SU-DHL-6 (cell line): ENCODE measurements at regions not wholly inside any gene's neighbourhood (a gene's known extent, or its start where the extent isn't known, plus 50 kb on each side); places are given as distances from the start of the nearest gene placed in this dataset.

Experiments used
- H2AFZ ChIP-seq: fragments of 200-600 bp; sonication (generic); 2 replicates; pipeline ENCODE4 v1.6.1; 2014; ENCODE audit warnings: low read depth, mild to moderate bottlenecking, moderate library complexity, mixed read lengths, antibody characterized with exemption, low read length; ENCODE audit not compliant: severe bottlenecking
- H3F3A ChIP-seq: fragments of 200-600 bp; shearing (Covaris generic); 2 replicates; pipeline ENCODE4 v1.6.0; 2016; ENCODE audit warnings: antibody characterized with exemption, mild to moderate bottlenecking; ENCODE audit not compliant: insufficient read depth
- H3K27ac ChIP-seq: fragments of 200-600 bp; sonication (generic); 2 replicates; pipeline ENCODE4 v1.5.1; 2016; ENCODE audit warnings: low read depth, mild to moderate bottlenecking, low read length, moderate library complexity, mixed read lengths
- H3K27me3 ChIP-seq: fragments of 200-600 bp; sonication (generic), shearing (Covaris generic); 2 replicates; pipeline ENCODE4 v1.6.0; 2014; ENCODE audit warnings: mild to moderate bottlenecking, low read length
- H3K36me3 ChIP-seq: fragments of 200-600 bp; sonication (generic); 2 replicates; pipeline ENCODE4 v1.6.1; 2014; ENCODE audit warnings: mild to moderate bottlenecking, low read length, mixed read lengths
- H3K4me2 ChIP-seq: fragments of 300-600, 200-600 bp; shearing (Covaris generic), sonication (generic); 2 replicates; pipeline ENCODE4 v1.6.0; 2014; ENCODE audit warnings: low read length, low read depth, mild to moderate bottlenecking; ENCODE audit not compliant: poor library complexity, severe bottlenecking
- H3K4me3 ChIP-seq: fragments of 200-600 bp; sonication (generic); 2 replicates; pipeline ENCODE4 v1.5.1; 2014; ENCODE audit warnings: antibody characterized with exemption, low read length, mild to moderate bottlenecking, mixed read lengths; ENCODE audit not compliant: insufficient read depth, poor library complexity, severe bottlenecking
- H3K79me2 ChIP-seq: fragments of 200-600 bp; sonication (generic); 2 replicates; pipeline ENCODE4 v1.6.1; 2014; ENCODE audit warnings: mild to moderate bottlenecking, low read length, moderate library complexity; ENCODE audit not compliant: insufficient read depth
- H3K9ac ChIP-seq: fragments of 200-600 bp; sonication (generic); 2 replicates; pipeline ENCODE4 v1.7.0; 2014; ENCODE audit warnings: mild to moderate bottlenecking, low read length
- H3K9me2 ChIP-seq: fragments of 200-600 bp; sonication (generic); replicated peaks from 2 replicates; pipeline ENCODE4 v1.6.1; 2014; ENCODE audit warnings: low read length; ENCODE audit not compliant: insufficient read depth
- H3K9me3 ChIP-seq: fragments of 200-600 bp; sonication (generic); 2 replicates; pipeline ENCODE4 v1.6.1; 2014; ENCODE audit warnings: low read length, mixed read lengths; ENCODE audit not compliant: insufficient read depth
- H4K20me1 ChIP-seq: fragments of 200-600 bp; sonication (generic); 2 replicates; pipeline ENCODE4 v1.6.1; 2014; ENCODE audit warnings: low read depth, mild to moderate bottlenecking, antibody characterized with exemption, low read length, moderate library complexity, mixed read lengths
- EZH2phosphoT487 ChIP-seq: fragments of 200-600 bp; sonication (generic), shearing (Covaris generic); conservative IDR thresholded peaks from 2 replicates; pipeline ENCODE4 v1.6.1; 2018; ENCODE audit warnings: mild to moderate bottlenecking, antibody characterized with exemption, low read length, moderate library complexity, mixed read lengths
- TF ChIP-seq, protein P1 (sequence below): fragments of 200-600 bp; sonication (generic); IDR thresholded peaks from one replicate; pipeline ENCODE4 v1.5.1; 2017; ENCODE audit warnings: antibody characterized with exemption, mild to moderate bottlenecking, low read length, moderate library complexity; ENCODE audit not compliant: insufficient read depth, poor library complexity, severe bottlenecking

DNA sequence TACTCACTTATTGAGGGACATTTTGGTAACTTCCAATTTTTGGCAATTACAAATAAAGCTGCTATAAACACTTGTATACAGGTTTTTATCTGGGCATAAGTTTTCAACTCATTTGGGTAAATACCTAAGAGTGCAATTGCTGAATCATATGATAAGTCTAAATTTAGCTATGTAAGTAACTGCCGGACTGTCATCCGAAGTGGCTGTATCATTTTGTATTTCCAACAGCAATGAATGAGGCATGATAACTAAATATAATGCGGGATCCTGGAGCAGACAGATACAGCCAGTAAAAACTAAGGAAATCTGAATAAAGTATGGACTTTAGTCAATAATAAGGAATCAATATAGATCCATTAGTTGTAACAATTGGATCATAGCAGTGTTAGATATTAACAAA, 156.5 kb upstream of the RMP24 start:
- H3K36me3 ChIP-seq: no peaks in the 10 kb centered on the region
- H3F3A ChIP-seq: no peaks in the 10 kb centered on the region
- no peak overlapping the region for H3K9ac ChIP-seq
- no peaks in the 10 kb centered on the region for H4K20me1 ChIP-seq
- H3K27ac ChIP-seq: no peak overlapping the region
- H3K79me2 ChIP-seq: no peaks in the 10 kb centered on the region
- no peak overlapping the region for H3K4me3 ChIP-seq
- H3K9me3 ChIP-seq: no peaks in the 10 kb centered on the region
- no peak overlapping the region for H2AFZ ChIP-seq
- no peak overlapping the region for H3K4me2 ChIP-seq
- TF ChIP-seq, protein P1, sequence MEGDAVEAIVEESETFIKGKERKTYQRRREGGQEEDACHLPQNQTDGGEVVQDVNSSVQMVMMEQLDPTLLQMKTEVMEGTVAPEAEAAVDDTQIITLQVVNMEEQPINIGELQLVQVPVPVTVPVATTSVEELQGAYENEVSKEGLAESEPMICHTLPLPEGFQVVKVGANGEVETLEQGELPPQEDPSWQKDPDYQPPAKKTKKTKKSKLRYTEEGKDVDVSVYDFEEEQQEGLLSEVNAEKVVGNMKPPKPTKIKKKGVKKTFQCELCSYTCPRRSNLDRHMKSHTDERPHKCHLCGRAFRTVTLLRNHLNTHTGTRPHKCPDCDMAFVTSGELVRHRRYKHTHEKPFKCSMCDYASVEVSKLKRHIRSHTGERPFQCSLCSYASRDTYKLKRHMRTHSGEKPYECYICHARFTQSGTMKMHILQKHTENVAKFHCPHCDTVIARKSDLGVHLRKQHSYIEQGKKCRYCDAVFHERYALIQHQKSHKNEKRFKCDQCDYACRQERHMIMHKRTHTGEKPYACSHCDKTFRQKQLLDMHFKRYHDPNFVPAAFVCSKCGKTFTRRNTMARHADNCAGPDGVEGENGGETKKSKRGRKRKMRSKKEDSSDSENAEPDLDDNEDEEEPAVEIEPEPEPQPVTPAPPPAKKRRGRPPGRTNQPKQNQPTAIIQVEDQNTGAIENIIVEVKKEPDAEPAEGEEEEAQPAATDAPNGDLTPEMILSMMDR: no peak
- no peak for TF ChIP-seq EZH2phosphoT487
- no peaks in the 10 kb centered on the region for H3K9me2 ChIP-seq
- H3K27me3 ChIP-seq: no peaks in the 10 kb centered on the region

DNA sequence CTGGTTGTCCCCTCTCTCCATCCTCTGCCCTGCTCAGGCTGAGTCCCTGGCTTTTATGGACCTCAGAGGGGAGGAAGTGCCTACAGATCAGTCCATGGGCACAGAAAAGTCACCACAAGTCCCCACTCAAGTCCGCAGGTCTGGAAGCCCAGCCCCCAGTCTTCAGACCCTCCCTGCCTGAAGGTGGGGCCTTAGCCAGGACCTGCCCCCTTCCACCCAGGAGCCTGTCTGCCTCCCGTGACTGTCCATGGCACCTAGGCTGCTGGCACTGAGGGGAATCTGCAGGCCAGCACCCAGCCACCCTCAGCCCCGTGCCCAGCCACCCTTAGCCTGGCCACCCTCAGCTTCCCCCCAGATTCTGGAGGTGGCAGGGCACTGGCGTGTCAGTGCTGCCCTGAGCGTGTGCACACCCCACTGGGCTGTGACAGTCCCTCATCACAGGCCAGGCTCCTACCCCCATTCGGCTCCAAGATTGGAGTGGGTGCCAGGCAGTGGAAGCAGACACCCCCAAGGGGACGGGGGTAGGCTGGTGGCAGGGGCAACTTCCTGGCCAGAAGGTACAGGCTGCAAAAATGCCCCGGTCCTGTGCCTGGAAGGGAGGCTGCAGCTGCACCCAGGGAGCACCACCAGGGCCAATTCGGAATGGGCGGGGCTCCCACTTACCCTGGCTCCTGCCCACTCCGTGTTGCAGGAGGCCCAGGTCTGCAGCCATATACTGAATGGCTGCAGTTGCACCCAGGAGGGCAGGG, 154.7 kb upstream of the RMP24 start:
- no peak overlapping the region for H3K4me3 ChIP-seq
- H3K4me2 ChIP-seq: no peak overlapping the region
- H2AFZ ChIP-seq: no peak overlapping the region
- H3K27me3 ChIP-seq: no peaks in the 10 kb centered on the region
- no peaks in the 10 kb centered on the region for H3K79me2 ChIP-seq
- no peaks in the 10 kb centered on the region for H3F3A ChIP-seq
- no peaks in the 10 kb centered on the region for H3K36me3 ChIP-seq
- no peak overlapping the region for H3K9ac ChIP-seq
- no peak overlapping the region for H3K27ac ChIP-seq
- no peaks in the 10 kb centered on the region for H3K9me3 ChIP-seq
- no peaks in the 10 kb centered on the region for H4K20me1 ChIP-seq
- no peak for TF ChIP-seq EZH2phosphoT487
- TF ChIP-seq, protein P1: no peak
- no peaks in the 10 kb centered on the region for H3K9me2 ChIP-seq

- Histone ChIP-seq H2AFZ (no peak overlapping the region), H3F3A (no peaks in the 10 kb centered on the region), H3K9me3 (no peaks in the 10 kb centered on the region), H3K27ac (no peak overlapping the region), H4K20me1 (no peaks in the 10 kb centered on the region), H3K79me2 (no peaks in the 10 kb centered on the region), H3K27me3 (no peaks in the 10 kb centered on the region), H3K4me2 (no peak overlapping the region), H3K36me3 (no peaks in the 10 kb centered on the region), H3K4me3 (no peak overlapping the region), H3K9ac (no peak overlapping the region), H3K9me2 (no peaks in the 10 kb centered on the region)
- TF ChIP-seq, protein P1: no peak
- TF ChIP-seq EZH2phosphoT487: no peak
Observed at GRCh38 chr18:35818353-35818667, 154.2 kb upstream of the RMP24 start.
